HepG2 (cell line): ENCODE measurements at regions not wholly inside any gene's neighbourhood (a gene's known extent, or its start where the extent isn't known, plus 50 kb on each side); places are given as distances from the start of the nearest gene placed in this dataset.

Source experiments
- ATAC-seq: fragments of 200-7000 bp; cut with Tn5 transposase; 3 replicates; pipeline ENCODE4 v1.9.1; 2020; ENCODE audit warnings: mild to moderate bottlenecking, moderate library complexity
- BruUV-seq: library from RNA; stranded (reverse); fragments of 400-500 nt; replicated peaks from 2 replicates; lab custom pipeline; 2021; lab: Mats Ljungman, UMichigan
- CTCF ChIA-PET: fragments of 300-600 bp; formaldehyde crosslinking; extraction: SDS; loops from one replicate; lab custom pipeline; 2021; ENCODE audit warnings: low total read pairs, inconsistent platforms, low intra/inter-chr PET ratio; lab: Yijun Ruan, JAX
- POLR2A ChIA-PET: fragments of 350-600 bp; sonication (Branson Sonifier 250); formaldehyde crosslinking; loops from one replicate; lab custom pipeline; 2020; ENCODE audit warnings: antibody characterized with exemption, inconsistent platforms; lab: Yijun Ruan, JAX
- DNase-seq: peaks from one replicate; pipeline ENCODE4 v3.0.0-alpha.2; 2015; ENCODE audit warnings: low spot score
- FAIRE-seq: peaks from 3 replicates; lab custom pipeline; 2011; peaks lifted over from hg19 to GRCh38; lab: Jason Lieb, UNC
- H2AFZ ChIP-seq: one replicate; pipeline ENCODE4 v1.6.1; 2011; ENCODE audit warnings: low read length, inconsistent platforms
- H3K27ac ChIP-seq: fragments of 300-600 bp; 3 replicates; pipeline ENCODE4 v1.8.0; 2011; ENCODE audit warnings: mixed run types, mild to moderate bottlenecking, mixed read lengths, low read length, inconsistent platforms; ENCODE audit not compliant: insufficient read depth; ENCODE audit errors: extremely low read length
- H3K27me3 ChIP-seq, 2 experiments: fragments of 200-600 bp in 1 of 2; 2 replicates in 1 of 2; 3 replicates in 1 of 2; pipeline versions ENCODE4 v1.6.0 to v1.8.0; 2011; ENCODE audit warnings: low read length in 2 of 2, mild to moderate bottlenecking in 2 of 2, moderate library complexity in 2 of 2, inconsistent platforms in 1 of 2; ENCODE audit not compliant: insufficient read depth in 2 of 2, control insufficient read depth in 1 of 2
- H3K36me3 ChIP-seq, 2 experiments: fragments of 200-600 bp in 1 of 2; replicated peaks in 1 of 2; 2 replicates in 1 of 2; 3 replicates in 1 of 2; pipeline versions ENCODE4 v1.5.1 to v1.8.0; 2011; ENCODE audit warnings: low read length in 2 of 2, inconsistent platforms in 1 of 2; ENCODE audit not compliant: insufficient read depth in 2 of 2, control insufficient read depth in 1 of 2
- H3K4me1 ChIP-seq: 2 replicates; pipeline ENCODE4 v1.5.1; 2012; ENCODE audit warnings: low read length, inconsistent platforms; ENCODE audit not compliant: insufficient read depth
- H3K4me2 ChIP-seq: 2 replicates; pipeline ENCODE4 v1.6.0; 2011; ENCODE audit warnings: low read depth, low read length, inconsistent platforms
- H3K4me3 ChIP-seq, 3 experiments: fragments of 200-600 bp in 1 of 3; sonication (generic), shearing (Covaris generic) in 1 of 3; replicated peaks in 1 of 3; 2 replicates each; pipeline ENCODE4 v1.5.1; 2011 to 2016; ENCODE audit warnings: low read length in 3 of 3, inconsistent platforms in 2 of 3, low read depth in 2 of 3, mild to moderate bottlenecking in 2 of 3, control low read depth in 1 of 3, mixed read lengths in 1 of 3; ENCODE audit not compliant: insufficient read depth in 1 of 3
- H3K79me2 ChIP-seq: one replicate; pipeline ENCODE4 v1.6.1; 2011; ENCODE audit warnings: low read length, inconsistent platforms; ENCODE audit not compliant: insufficient read depth
- H3K9ac ChIP-seq: 2 replicates; pipeline ENCODE4 v1.6.0; 2011; ENCODE audit warnings: mild to moderate bottlenecking, low read depth, low read length, inconsistent platforms; ENCODE audit not compliant: insufficient read depth
- H3K9me3 ChIP-seq: 2 replicates; pipeline ENCODE4 v1.5.1; 2012; ENCODE audit warnings: mild to moderate bottlenecking, low read length
- H4K20me1 ChIP-seq: 2 replicates; pipeline ENCODE4 v1.6.0; 2011; ENCODE audit warnings: inconsistent platforms, mild to moderate bottlenecking, low read length, moderate library complexity; ENCODE audit not compliant: insufficient read depth
- ATF5 ChIP-seq: sonication (generic); formaldehyde crosslinking; IDR thresholded peaks from 2 replicates; pipeline ENCODE4 v1.4.0; 2020; ENCODE audit warnings: mild to moderate bottlenecking, low read depth, missing genetic modification reagents
- CC2D1A ChIP-seq: sonication (generic); formaldehyde crosslinking; IDR thresholded peaks from 2 replicates; pipeline ENCODE4 v1.8.1; 2023; ENCODE audit warnings: mild to moderate bottlenecking, missing genetic modification reagents
- HOXA9 ChIP-seq: sonication (generic); formaldehyde crosslinking; IDR thresholded peaks from 2 replicates; pipeline ENCODE4 v1.8.1; 2022; ENCODE audit warnings: missing genetic modification reagents, mild to moderate bottlenecking, moderate library complexity, borderline replicate concordance
- JUND ChIP-seq: sonication (generic); formaldehyde crosslinking; IDR thresholded peaks from 2 replicates; pipeline ENCODE4 v1.8.0; 2022; ENCODE audit warnings: mild to moderate bottlenecking, missing genetic modification reagents
- KDM1A ChIP-seq: IDR thresholded peaks from 2 replicates; pipeline ENCODE4 v1.6.1; 2016; ENCODE audit warnings: missing compliant biosample characterization
- ZNF331 ChIP-seq: sonication (generic); formaldehyde crosslinking; IDR thresholded peaks from 2 replicates; pipeline ENCODE4 v1.4.0; 2020; ENCODE audit warnings: missing genetic modification reagents
- WGBS: methylation state at CpG from one replicate; pipeline ENCODE4 v1.1.6; 2017; ENCODE audit warnings: low lambda C conversion rate; 5-methylcytosine and 5-hydroxymethylcytosine counted together
- in situ Hi-C: cut with HindIII; loops from 2 replicates; pipeline ENCODE4 v1.10.0; 2017; ENCODE audit warnings: low pct_unique_long_range_greater_than_20kb; ENCODE audit not compliant: extremely low pct_ligation_motif_present
- intact Hi-C: fragments of 100-400 bp; cut with micrococcal nuclease; formaldehyde crosslinking; loops from one replicate; pipeline ENCODE4 v1.10.0; 2022; ENCODE audit not compliant: unreplicated experiment
- TF ChIP-seq, protein P1 (sequence below): sonication (generic); formaldehyde crosslinking; IDR thresholded peaks from 2 replicates; pipeline ENCODE4 v1.4.0; 2020; ENCODE audit warnings: missing genetic modification reagents
- TF ChIP-seq, protein P2 (sequence below): sonication (generic); formaldehyde crosslinking; IDR thresholded peaks from 2 replicates; pipeline ENCODE4 v1.5.0; 2020; ENCODE audit warnings: mild to moderate bottlenecking, missing genetic modification reagents

- FAIRE-seq (no peak), ATAC-seq (no peak), DNase-seq (no peak)
- H2AFZ ChIP-seq = no peak overlapping the region
- H3K36me3 ChIP-seq = no peaks in the 10 kb centered on the region
- BruUV-seq = no TSS peak
- CTCF ChIA-PET = no interaction called here
- 0% methylated on average over 3 of the region's 3 CpGs for WGBS
- H3K4me1 ChIP-seq = no peaks in the 10 kb centered on the region
- no peak overlapping the region for H3K9ac ChIP-seq
- POLR2A ChIA-PET = no interaction called here
- H3K79me2 ChIP-seq = no peaks in the 10 kb centered on the region
- peaks cover 0 to 19% of the 10 kb centered on the region in 2 experiments; a peak in 3 of 5 replicates for H3K27me3 ChIP-seq
- H3K27ac ChIP-seq = no peak overlapping the region
- H3K4me3 ChIP-seq = no peak overlapping the region
- TF ChIP-seq HOXA9 = no peak
- no peak for TF ChIP-seq ATF5 (CRISPR knock-in tag)
- TF ChIP-seq KDM1A (CRISPR knock-in tag) = no peak
- no peak for TF ChIP-seq ZNF331 (CRISPR knock-in tag)
- TF ChIP-seq CC2D1A = no peak
- TF ChIP-seq, protein P1, sequence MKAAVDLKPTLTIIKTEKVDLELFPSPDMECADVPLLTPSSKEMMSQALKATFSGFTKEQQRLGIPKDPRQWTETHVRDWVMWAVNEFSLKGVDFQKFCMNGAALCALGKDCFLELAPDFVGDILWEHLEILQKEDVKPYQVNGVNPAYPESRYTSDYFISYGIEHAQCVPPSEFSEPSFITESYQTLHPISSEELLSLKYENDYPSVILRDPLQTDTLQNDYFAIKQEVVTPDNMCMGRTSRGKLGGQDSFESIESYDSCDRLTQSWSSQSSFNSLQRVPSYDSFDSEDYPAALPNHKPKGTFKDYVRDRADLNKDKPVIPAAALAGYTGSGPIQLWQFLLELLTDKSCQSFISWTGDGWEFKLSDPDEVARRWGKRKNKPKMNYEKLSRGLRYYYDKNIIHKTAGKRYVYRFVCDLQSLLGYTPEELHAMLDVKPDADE = no peak
- TF ChIP-seq, protein P2, sequence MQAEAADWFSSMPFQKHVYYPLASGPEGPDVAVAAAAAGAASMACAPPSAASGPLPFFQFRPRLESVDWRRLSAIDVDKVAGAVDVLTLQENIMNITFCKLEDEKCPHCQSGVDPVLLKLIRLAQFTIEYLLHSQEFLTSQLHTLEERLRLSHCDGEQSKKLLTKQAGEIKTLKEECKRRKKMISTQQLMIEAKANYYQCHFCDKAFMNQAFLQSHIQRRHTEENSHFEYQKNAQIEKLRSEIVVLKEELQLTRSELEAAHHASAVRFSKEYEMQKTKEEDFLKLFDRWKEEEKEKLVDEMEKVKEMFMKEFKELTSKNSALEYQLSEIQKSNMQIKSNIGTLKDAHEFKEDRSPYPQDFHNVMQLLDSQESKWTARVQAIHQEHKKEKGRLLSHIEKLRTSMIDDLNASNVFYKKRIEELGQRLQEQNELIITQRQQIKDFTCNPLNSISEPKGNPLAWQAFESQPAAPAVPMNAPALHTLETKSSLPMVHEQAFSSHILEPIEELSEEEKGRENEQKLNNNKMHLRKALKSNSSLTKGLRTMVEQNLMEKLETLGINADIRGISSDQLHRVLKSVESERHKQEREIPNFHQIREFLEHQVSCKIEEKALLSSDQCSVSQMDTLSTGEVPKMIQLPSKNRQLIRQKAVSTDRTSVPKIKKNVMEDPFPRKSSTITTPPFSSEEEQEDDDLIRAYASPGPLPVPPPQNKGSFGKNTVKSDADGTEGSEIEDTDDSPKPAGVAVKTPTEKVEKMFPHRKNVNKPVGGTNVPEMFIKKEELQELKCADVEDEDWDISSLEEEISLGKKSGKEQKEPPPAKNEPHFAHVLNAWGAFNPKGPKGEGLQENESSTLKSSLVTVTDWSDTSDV (CRISPR knock-in tag) = no peak
- TF ChIP-seq JUND (CRISPR knock-in tag) = no peak
- H3K9me3 ChIP-seq = no peaks in the 10 kb centered on the region
- in situ Hi-C loops = no loop called here
- no peak overlapping the region for H3K4me2 ChIP-seq
- intact Hi-C loops = no loop called here
- no peaks in the 10 kb centered on the region for H4K20me1 ChIP-seq
Observed at GRCh38 chr7:25552998-25553397, 324.7 kb upstream of the NPVF start.
